Neural progenitor cell (in vitro differentiated cells): ENCODE measurements at regions not wholly inside any gene's neighbourhood (a gene's known extent, or its start where the extent isn't known, plus 50 kb on each side); places are given as distances from the start of the nearest gene placed in this dataset.

Source experiments
- CTCF ChIP-seq: fragments of 200-600 bp; sonication (generic); IDR thresholded peaks from 2 replicates; pipeline ENCODE4 v1.5.1; 2017; ENCODE audit warnings: antibody characterized with exemption, mild to moderate bottlenecking
- EZH2 ChIP-seq: fragments of 200-600 bp; sonication (generic); IDR thresholded peaks from 2 replicates; pipeline ENCODE4 v1.6.1; 2017; ENCODE audit warnings: antibody characterized with exemption, mild to moderate bottlenecking, moderate library complexity

DNA sequence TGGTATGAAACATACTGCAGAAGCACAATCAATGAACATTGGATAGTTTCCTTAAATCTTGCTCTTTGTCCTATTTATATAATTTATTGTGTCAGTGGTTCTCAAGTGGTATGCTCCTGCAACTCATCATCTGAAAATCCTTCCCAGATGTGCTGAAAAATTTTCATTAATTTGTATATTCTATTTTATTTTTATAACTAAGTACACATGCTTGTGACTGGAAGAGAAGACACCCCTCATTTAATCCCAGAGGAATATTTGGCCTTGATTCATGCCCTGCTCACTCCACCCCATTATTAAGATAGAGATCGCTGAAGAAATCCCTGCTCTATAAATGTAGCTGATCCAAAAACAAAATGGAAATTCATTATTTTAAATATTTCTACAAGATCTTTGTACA, 870.5 kb upstream of the CXADR start:
- TF ChIP-seq CTCF, result no peak
- no peak for TF ChIP-seq EZH2
